Lower leg skin (tissue), 4 donors: ENCODE measurements at regions not wholly inside any gene's neighbourhood (a gene's known extent, or its start where the extent isn't known, plus 50 kb on each side); places are given as distances from the start of the nearest gene placed in this dataset.

ENCODE experiments used
- DNase-seq, 2 donors: peaks; one replicate each; pipeline ENCODE4 v3.0.0-alpha.2; 2019; ENCODE audit warnings: low spot score in 2 of 2
- H3K4me3 ChIP-seq: fragments of 200-600 bp; sonication (generic); 2 replicates; pipeline ENCODE4 v1.5.1; 2017; ENCODE audit warnings: mild to moderate bottlenecking, low read depth; ENCODE audit not compliant: poor library complexity, severe bottlenecking
- POLR2A ChIP-seq, 2 donors: fragments of 450-650 bp; IDR thresholded peaks; one replicate each; pipeline ENCODE4 v1.6.1; 2016 to 2017; ENCODE audit warnings: antibody characterized with exemption in 2 of 2, mild to moderate bottlenecking in 1 of 2, moderate library complexity in 1 of 2
- WGBS, 2 donors: methylation state at CpG; one replicate each; pipeline ENCODE4 v1.1.5; 2018; 5-methylcytosine and 5-hydroxymethylcytosine counted together
- intact Hi-C: fragments of 100-400 bp; cut with DNase I; formaldehyde crosslinking; loops from one replicate; pipeline ENCODE4 v1.15.0; 2023; ENCODE audit warnings: low total_unique reads
- TF ChIP-seq, protein P1 (sequence below), 3 donors: fragments of 450-650 bp; IDR thresholded peaks; one replicate each; pipeline ENCODE4 v1.5.1; 2016; ENCODE audit warnings: antibody characterized with exemption in 3 of 3, mild to moderate bottlenecking in 3 of 3, moderate library complexity in 2 of 3

DNA sequence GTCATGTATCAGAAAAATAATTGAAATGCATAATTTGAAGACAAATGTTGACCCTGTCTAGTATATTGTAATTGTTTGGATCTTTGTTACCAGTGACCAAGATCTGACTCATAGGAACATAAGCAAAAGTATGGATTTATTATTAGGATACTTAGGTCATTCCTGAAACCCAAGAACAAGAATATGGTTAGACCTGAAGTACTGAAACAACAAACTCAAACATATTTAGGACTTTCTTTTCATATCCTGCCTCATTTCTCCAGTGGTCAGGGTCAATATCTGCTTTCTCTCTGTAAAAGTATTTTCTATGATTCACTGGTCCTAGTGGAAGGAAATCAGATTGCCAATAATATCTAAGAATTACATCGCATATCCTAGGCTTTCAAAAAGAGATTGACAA lies 1937.1 kb upstream of the WWC1 start:
- no peak for TF ChIP-seq POLR2A (IDR thresholded peaks at IDR 0.05)
- TF ChIP-seq, protein P1, sequence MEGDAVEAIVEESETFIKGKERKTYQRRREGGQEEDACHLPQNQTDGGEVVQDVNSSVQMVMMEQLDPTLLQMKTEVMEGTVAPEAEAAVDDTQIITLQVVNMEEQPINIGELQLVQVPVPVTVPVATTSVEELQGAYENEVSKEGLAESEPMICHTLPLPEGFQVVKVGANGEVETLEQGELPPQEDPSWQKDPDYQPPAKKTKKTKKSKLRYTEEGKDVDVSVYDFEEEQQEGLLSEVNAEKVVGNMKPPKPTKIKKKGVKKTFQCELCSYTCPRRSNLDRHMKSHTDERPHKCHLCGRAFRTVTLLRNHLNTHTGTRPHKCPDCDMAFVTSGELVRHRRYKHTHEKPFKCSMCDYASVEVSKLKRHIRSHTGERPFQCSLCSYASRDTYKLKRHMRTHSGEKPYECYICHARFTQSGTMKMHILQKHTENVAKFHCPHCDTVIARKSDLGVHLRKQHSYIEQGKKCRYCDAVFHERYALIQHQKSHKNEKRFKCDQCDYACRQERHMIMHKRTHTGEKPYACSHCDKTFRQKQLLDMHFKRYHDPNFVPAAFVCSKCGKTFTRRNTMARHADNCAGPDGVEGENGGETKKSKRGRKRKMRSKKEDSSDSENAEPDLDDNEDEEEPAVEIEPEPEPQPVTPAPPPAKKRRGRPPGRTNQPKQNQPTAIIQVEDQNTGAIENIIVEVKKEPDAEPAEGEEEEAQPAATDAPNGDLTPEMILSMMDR (IDR thresholded peaks at IDR 0.05) = no peak
- H3K4me3 ChIP-seq = no peak overlapping the region
- intact Hi-C loops = no loop called here
- 77 to 89% methylated on average over 1 of the region's 1 CpG for WGBS, 2 donors
- no peak for DNase-seq

DNA sequence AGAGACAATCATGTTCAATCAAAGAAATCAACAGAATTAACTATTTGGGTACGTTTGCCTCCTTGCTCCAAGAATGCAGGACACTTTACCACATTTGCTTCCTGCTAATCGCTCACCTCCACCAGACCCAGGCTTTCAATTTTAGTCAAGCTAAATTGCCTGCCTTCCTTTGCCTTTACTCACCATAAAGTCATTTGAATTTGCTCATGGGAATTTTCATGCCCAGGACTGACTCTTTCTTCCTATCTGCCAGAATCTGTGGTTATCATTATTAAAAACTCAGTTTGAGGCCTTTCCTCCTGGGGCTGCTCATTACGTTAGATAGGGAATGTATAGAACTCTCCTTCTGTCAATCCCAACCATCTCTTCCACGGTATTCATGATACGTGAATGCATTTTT lies 1935.3 kb upstream of the WWC1 start:
- WGBS, 2 donors = 79 to 82% methylated on average over 5 of the region's 5 CpGs
- intact Hi-C loops = no loop called here
- TF ChIP-seq POLR2A (IDR thresholded peaks at IDR 0.05) = no peak
- TF ChIP-seq, protein P1 (IDR thresholded peaks at IDR 0.05) = no peak
- no peak for DNase-seq
- no peak overlapping the region for H3K4me3 ChIP-seq

DNA sequence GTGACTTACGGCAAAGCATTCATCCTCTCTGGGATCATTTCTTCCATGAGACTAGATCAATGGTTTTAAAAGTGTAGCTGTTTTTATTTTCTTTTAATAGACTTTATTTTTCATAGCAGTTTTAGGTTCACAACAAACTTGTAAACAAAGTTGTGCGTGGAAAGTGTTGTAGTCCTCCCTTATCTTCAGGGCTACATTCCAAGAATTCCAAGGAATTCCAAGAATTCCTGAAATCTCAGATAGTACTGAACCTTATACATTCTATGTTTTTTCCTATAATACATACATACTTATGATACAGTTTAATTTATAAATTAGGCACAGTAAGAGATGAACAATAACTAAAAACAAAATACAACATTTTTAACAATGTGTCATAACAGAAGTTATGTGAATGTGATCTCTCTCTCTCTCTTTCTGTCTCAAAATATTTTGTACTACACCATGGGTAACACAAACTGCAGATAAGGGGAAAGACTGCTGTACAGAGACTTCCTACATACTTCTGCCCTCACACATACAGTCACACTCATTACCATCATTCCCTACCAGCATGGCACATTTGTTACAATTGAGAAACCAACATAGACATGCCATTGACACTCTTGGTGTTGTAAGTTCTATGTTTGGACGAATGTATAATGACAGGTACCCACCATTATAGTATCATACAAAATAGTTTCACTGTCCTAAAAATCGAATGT lies 1933.2 kb upstream of the WWC1 start:
- TF ChIP-seq, protein P1 (IDR thresholded peaks at IDR 0.05) = no peak
- TF ChIP-seq POLR2A (IDR thresholded peaks at IDR 0.05) = no peak
- intact Hi-C loops = no loop called here
- no peak overlapping the region for H3K4me3 ChIP-seq
- no peak for DNase-seq
- WGBS, 2 donors = 66 to 68% methylated on average over 4 of the region's 4 CpGs

DNA sequence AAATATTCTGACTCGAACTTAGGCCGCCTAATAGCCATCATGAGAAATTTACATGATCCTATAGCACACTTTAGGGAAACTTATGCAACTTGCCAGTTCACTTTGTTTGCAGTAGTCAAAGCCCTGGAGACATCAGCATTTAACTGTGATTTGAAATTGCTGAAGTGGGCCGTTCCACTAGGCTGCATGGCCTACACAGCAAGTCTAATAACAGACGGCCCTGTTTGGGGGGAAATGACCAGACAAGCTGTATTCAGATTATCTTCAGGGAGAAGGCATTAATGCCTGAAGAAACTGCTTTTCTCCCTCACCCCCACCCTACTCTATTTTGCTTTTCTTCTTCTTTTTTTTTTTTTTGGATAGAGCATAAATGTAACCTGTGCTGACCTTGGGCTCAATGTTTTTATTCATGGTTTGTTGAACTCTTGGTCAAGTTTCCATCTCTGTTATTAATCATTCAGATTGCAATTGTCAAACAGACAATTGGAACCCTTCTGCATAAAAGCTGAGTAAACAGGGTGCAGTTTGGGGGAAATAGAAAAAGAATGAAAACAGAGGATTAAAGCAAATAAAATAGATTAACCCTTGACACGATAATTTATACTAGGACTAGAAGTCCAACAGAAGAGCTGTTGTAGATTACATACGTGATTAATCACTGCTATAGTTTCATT lies 1928.2 kb upstream of the WWC1 start:
- no peak overlapping the region for H3K4me3 ChIP-seq
- no peak for DNase-seq
- WGBS, 2 donors = 51 to 68% methylated on average over 6 of the region's 6 CpGs
- intact Hi-C loops = no loop called here
- TF ChIP-seq, protein P1 (IDR thresholded peaks at IDR 0.05) = no peak
- no peak for TF ChIP-seq POLR2A (IDR thresholded peaks at IDR 0.05)

DNA sequence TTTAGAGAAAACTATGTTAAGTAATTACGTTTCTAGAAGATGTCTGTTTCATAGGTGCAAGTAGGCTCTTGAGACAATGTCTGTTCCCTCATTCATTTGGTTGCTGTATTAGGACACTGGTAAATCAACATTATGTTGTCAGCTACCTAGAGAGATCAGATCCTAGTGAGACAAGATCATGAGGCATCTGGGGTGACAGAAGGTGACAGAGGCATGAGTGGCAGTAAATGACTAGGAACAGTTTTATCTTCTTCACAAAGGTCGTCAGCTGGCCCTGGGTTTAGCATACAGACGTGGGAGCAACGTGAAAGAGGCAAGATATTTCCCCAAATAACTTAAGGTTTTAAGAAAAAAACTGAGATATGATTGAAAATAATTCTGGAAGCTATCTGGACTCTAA lies 1926.3 kb upstream of the WWC1 start:
- intact Hi-C loops = no loop called here
- TF ChIP-seq, protein P1 (IDR thresholded peaks at IDR 0.05) = no peak
- TF ChIP-seq POLR2A (IDR thresholded peaks at IDR 0.05) = no peak
- H3K4me3 ChIP-seq = no peak overlapping the region
- DNase-seq = no peak
- WGBS, 2 donors = 65 to 72% methylated on average over 4 of the region's 4 CpGs
